Ishikawa (cell line): ENCODE measurements at regions not wholly inside any gene's neighbourhood (a gene's known extent, or its start where the extent isn't known, plus 50 kb on each side); places are given as distances from the start of the nearest gene placed in this dataset.

ENCODE experiments used
- CREB1 ChIP-seq: IDR thresholded peaks from 2 replicates; pipeline ENCODE4 v1.6.1; 2012; ENCODE audit warnings: low read depth
- EP300 ChIP-seq: IDR thresholded peaks from 2 replicates; pipeline ENCODE4 v1.6.1; 2012; ENCODE audit warnings: borderline replicate concordance
- FOXM1 ChIP-seq: IDR thresholded peaks from 2 replicates; pipeline ENCODE4 v1.6.1; 2012; ENCODE audit warnings: low read depth, borderline replicate concordance
- TAF1 ChIP-seq: IDR thresholded peaks from 2 replicates; pipeline ENCODE4 v1.6.1; 2012; ENCODE audit warnings: low read depth, mild to moderate bottlenecking
- TF ChIP-seq, protein P1 (sequence below): IDR thresholded peaks from 2 replicates; pipeline ENCODE4 v1.6.1; 2012
- TF ChIP-seq, protein P2 (sequence below): IDR thresholded peaks from 2 replicates; pipeline ENCODE4 v1.6.1; 2012; ENCODE audit warnings: low read depth, mild to moderate bottlenecking

DNA sequence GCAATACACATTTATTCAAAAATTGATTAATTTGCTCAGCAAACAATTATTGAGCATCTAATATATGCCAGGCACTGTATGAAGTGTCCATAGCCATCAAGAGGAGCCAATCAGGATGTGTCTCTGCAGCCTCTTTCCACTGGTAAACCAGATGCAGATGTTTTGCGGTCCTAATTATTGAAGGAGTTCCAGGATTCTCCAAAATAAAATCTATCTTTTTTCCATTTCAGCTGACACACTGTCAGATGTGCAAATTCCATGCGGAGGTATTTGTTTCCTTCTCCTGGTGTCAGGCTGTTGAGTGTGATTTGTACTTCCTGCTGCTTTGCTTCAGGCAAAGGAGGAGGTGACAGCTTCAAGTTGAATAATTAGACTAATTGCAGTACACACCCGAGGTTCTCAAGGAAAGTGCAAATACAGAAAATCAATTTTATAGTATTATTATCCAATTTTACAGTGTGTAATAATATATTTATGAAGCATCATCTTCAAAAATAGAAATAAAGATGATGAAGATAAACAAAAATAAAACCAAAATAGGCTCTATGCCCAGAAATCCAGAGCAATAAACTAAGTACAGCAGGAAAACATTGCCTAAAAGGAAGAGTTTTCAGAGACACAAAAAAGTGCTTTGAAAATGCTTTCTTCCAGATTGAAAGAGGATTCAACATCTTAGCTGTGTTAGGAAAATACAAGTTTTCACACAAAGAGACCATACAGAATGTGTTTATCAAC is 1352.9 kb upstream of the CHAC2 start:
- TF ChIP-seq EP300 (no peak), TAF1 (no peak), FOXM1 (no peak), CREB1 (no peak)
- TF ChIP-seq, protein P1, sequence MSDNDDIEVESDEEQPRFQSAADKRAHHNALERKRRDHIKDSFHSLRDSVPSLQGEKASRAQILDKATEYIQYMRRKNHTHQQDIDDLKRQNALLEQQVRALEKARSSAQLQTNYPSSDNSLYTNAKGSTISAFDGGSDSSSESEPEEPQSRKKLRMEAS: no peak
- TF ChIP-seq, protein P2, sequence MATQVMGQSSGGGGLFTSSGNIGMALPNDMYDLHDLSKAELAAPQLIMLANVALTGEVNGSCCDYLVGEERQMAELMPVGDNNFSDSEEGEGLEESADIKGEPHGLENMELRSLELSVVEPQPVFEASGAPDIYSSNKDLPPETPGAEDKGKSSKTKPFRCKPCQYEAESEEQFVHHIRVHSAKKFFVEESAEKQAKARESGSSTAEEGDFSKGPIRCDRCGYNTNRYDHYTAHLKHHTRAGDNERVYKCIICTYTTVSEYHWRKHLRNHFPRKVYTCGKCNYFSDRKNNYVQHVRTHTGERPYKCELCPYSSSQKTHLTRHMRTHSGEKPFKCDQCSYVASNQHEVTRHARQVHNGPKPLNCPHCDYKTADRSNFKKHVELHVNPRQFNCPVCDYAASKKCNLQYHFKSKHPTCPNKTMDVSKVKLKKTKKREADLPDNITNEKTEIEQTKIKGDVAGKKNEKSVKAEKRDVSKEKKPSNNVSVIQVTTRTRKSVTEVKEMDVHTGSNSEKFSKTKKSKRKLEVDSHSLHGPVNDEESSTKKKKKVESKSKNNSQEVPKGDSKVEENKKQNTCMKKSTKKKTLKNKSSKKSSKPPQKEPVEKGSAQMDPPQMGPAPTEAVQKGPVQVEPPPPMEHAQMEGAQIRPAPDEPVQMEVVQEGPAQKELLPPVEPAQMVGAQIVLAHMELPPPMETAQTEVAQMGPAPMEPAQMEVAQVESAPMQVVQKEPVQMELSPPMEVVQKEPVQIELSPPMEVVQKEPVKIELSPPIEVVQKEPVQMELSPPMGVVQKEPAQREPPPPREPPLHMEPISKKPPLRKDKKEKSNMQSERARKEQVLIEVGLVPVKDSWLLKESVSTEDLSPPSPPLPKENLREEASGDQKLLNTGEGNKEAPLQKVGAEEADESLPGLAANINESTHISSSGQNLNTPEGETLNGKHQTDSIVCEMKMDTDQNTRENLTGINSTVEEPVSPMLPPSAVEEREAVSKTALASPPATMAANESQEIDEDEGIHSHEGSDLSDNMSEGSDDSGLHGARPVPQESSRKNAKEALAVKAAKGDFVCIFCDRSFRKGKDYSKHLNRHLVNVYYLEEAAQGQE: no peak
